WTC11 (cell line): ENCODE measurements at regions not wholly inside any gene's neighbourhood (a gene's known extent, or its start where the extent isn't known, plus 50 kb on each side); places are given as distances from the start of the nearest gene placed in this dataset.

Experiments
- ATAC-seq: fragments of 200-7000 bp; cut with Tn5 transposase; 2 replicates; pipeline ENCODE4 v1.10.0; 2021; ENCODE audit warnings: mild to moderate bottlenecking, moderate library complexity
- CTCF ChIA-PET: fragments of 300-600 bp; sonication (Branson Sonifier 250); formaldehyde crosslinking; loops from one replicate; lab custom pipeline; 2021; ENCODE audit warnings: antibody characterized with exemption; lab: Charles Lee
- POLR2A ChIA-PET: fragments of 350-600 bp; sonication (Branson Sonifier 250); formaldehyde crosslinking; loops from one replicate; lab custom pipeline; 2021; ENCODE audit warnings: antibody characterized with exemption; lab: Charles Lee
- DNase-seq: peaks from one replicate; pipeline ENCODE4 v3.0.0; 2021; ENCODE audit warnings: low spot score
- H3K27ac Mint-ChIP-seq: 2 replicates; pipeline ENCODE4 v1.8.0; 2021; ENCODE audit warnings: mixed read lengths
- H3K27me3 Mint-ChIP-seq: 2 replicates; pipeline ENCODE4 v1.8.0; 2021; ENCODE audit warnings: low read depth, mild to moderate bottlenecking, moderate library complexity, mixed read lengths
- H3K36me3 Mint-ChIP-seq: 2 replicates; pipeline ENCODE4 v1.8.0; 2021; ENCODE audit warnings: mixed read lengths
- H3K4me1 Mint-ChIP-seq: 2 replicates; pipeline ENCODE4 v1.8.0; 2022; ENCODE audit warnings: mixed read lengths
- H3K4me3 Mint-ChIP-seq: 2 replicates; pipeline ENCODE4 v1.8.0; 2021; ENCODE audit warnings: mild to moderate bottlenecking, moderate library complexity, mixed read lengths
- H3K9me3 Mint-ChIP-seq: 2 replicates; pipeline ENCODE4 v1.8.0; 2021; ENCODE audit warnings: mixed read lengths
- CBFB ChIP-seq: sonication (generic); formaldehyde crosslinking; IDR thresholded peaks from 2 replicates; pipeline ENCODE4 v1.8.1; 2022; ENCODE audit warnings: mild to moderate bottlenecking, low read depth, missing genetic modification reagents
- CREB1 ChIP-seq: sonication (generic); formaldehyde crosslinking; IDR thresholded peaks from 2 replicates; pipeline ENCODE4 v1.8.0; 2023; ENCODE audit warnings: mild to moderate bottlenecking, missing genetic modification reagents
- E2F1 ChIP-seq: sonication (generic); formaldehyde crosslinking; IDR thresholded peaks from 2 replicates; pipeline ENCODE4 v1.8.0; 2022; ENCODE audit warnings: mild to moderate bottlenecking, missing genetic modification reagents
- ERG ChIP-seq: fragments of 250-450 bp; sonication (Bioruptor Pico); IDR thresholded peaks from 2 replicates; pipeline ENCODE4 v1.8.0; 2021; ENCODE audit warnings: mild to moderate bottlenecking
- FOXK1 ChIP-seq: sonication (generic); formaldehyde crosslinking; IDR thresholded peaks from 2 replicates; pipeline ENCODE4 v1.8.0; 2022; ENCODE audit warnings: mild to moderate bottlenecking, moderate library complexity, missing genetic modification reagents
- HMGA2 ChIP-seq: fragments of 250-450 bp; sonication (Bioruptor Pico); IDR thresholded peaks from 2 replicates; pipeline ENCODE4 v1.4.0; 2021; ENCODE audit warnings: mild to moderate bottlenecking, moderate library complexity
- JUN ChIP-seq: sonication (generic); formaldehyde crosslinking; IDR thresholded peaks from 2 replicates; pipeline ENCODE4 v1.8.0; 2023; ENCODE audit warnings: mild to moderate bottlenecking, missing genetic modification reagents
- PRDM15 ChIP-seq: sonication (generic); formaldehyde crosslinking; IDR thresholded peaks from 2 replicates; pipeline ENCODE4 v1.8.0; 2022; ENCODE audit warnings: missing genetic modification reagents
- RORB ChIP-seq: fragments of 250-450 bp; sonication (Bioruptor Pico); IDR thresholded peaks from 2 replicates; pipeline ENCODE4 v1.9.0; 2021; ENCODE audit warnings: mild to moderate bottlenecking
- TEAD1 ChIP-seq: sonication (generic); formaldehyde crosslinking; IDR thresholded peaks from 2 replicates; pipeline ENCODE4 v1.8.0; 2022; ENCODE audit warnings: mild to moderate bottlenecking, missing genetic modification reagents
- USF1 ChIP-seq: sonication (generic); formaldehyde crosslinking; IDR thresholded peaks from 2 replicates; pipeline ENCODE4 v1.8.0; 2022; ENCODE audit warnings: mild to moderate bottlenecking, missing genetic modification reagents
- ZBTB21 ChIP-seq: sonication (generic); formaldehyde crosslinking; IDR thresholded peaks from 2 replicates; pipeline ENCODE4 v1.8.1; 2023; ENCODE audit warnings: mild to moderate bottlenecking, missing genetic modification reagents, borderline replicate concordance
- ZBTB43 ChIP-seq: sonication (generic); formaldehyde crosslinking; IDR thresholded peaks from 2 replicates; pipeline ENCODE4 v1.8.1; 2023; ENCODE audit warnings: mild to moderate bottlenecking, missing genetic modification reagents
- ZNF219 ChIP-seq: sonication (generic); formaldehyde crosslinking; IDR thresholded peaks from 2 replicates; pipeline ENCODE4 v1.8.0; 2023; ENCODE audit warnings: missing genetic modification reagents, mild to moderate bottlenecking, borderline replicate concordance
- ZNF281 ChIP-seq: sonication (generic); formaldehyde crosslinking; IDR thresholded peaks from 2 replicates; pipeline ENCODE4 v1.8.0; 2023; ENCODE audit warnings: mild to moderate bottlenecking, missing genetic modification reagents
- ZNF317 ChIP-seq: sonication (generic); formaldehyde crosslinking; IDR thresholded peaks from 2 replicates; pipeline ENCODE4 v1.8.1; 2023; ENCODE audit warnings: low read depth, mild to moderate bottlenecking, moderate library complexity, missing genetic modification reagents, borderline replicate concordance
- ZNF425 ChIP-seq: fragments of 250-450 bp; sonication (Bioruptor Pico); conservative IDR thresholded peaks from 2 replicates; pipeline ENCODE4 v1.9.0; 2021; ENCODE audit warnings: mild to moderate bottlenecking

- no peak for TF ChIP-seq ZBTB43 (CRISPR knock-in tag)
- no peak for TF ChIP-seq RORB (CRISPR knock-in tag)
- no peak for TF ChIP-seq ZNF281 (CRISPR knock-in tag)
- TF ChIP-seq E2F1 (CRISPR knock-in tag), result no peak
- TF ChIP-seq HMGA2 (CRISPR knock-in tag), result no peak
- no peak for TF ChIP-seq FOXK1 (CRISPR knock-in tag)
- no peak for TF ChIP-seq ZBTB21 (CRISPR knock-in tag)
These were observed 214.5 kb downstream of the FAT3 start (continued) for GRCh38 chr11:92439133-92439532.

GRCh38 chr11:92440701-92441442 lies 216.3 kb downstream of the FAT3 start:
- peak; percentile 96 for ATAC-seq
- peak overlapping the region; percentile 84 for H3K27ac Mint-ChIP-seq
- H3K36me3 Mint-ChIP-seq, result no peaks in the 10 kb centered on the region
- H3K9me3 Mint-ChIP-seq, result no peaks in the 10 kb centered on the region
- H3K27me3 Mint-ChIP-seq, result no peaks in the 10 kb centered on the region; the same call in 1 of the 2 replicates
- TF ChIP-seq ZNF425 (CRISPR knock-in tag) (peak; percentile 47; the same call in 1 of the 2 replicates), ZNF317 (CRISPR knock-in tag) (no peak)
- TF ChIP-seq, all 79 proteins: peak for 1
- ChIA-PET POLR2A (interaction anchor here (1.0 kb wide), 1 partner anchor 22 kb away, joined by 3 read pairs; no protein-coding TSS in a partner anchor), CTCF (no interaction called here)
- no peak for DNase-seq
- no peak overlapping the region for H3K4me3 Mint-ChIP-seq
- peaks cover 38% of the 10 kb centered on the region for H3K4me1 Mint-ChIP-seq

GRCh38 chr11:92441443-92441726 lies 216.8 kb downstream of the FAT3 start:
- CTCF ChIA-PET, result no interaction called here
- Mint-ChIP-seq H3K27me3 (no peaks in the 10 kb centered on the region; the same call in 1 of the 2 replicates), H3K4me1 (peaks cover 41% of the 10 kb centered on the region)
- no peak for TF ChIP-seq PRDM15 (CRISPR knock-in tag)
- no peak for TF ChIP-seq ERG
- TF ChIP-seq JUN, result no peak
- no peak for TF ChIP-seq USF1
- TF ChIP-seq FOXK1 (CRISPR knock-in tag), result no peak
- no peak for TF ChIP-seq CBFB (CRISPR knock-in tag)
- no peak for TF ChIP-seq CREB1 (CRISPR knock-in tag)
- TF ChIP-seq TEAD1 (CRISPR knock-in tag), result no peak
- TF ChIP-seq ZNF219 (CRISPR knock-in tag), result no peak
- TF ChIP-seq, all 79 proteins: peak for 0
- ATAC-seq, result no peak
- no peaks in the 10 kb centered on the region for H3K9me3 Mint-ChIP-seq
- no peaks in the 10 kb centered on the region for H3K36me3 Mint-ChIP-seq
- DNase-seq, result no peak
- H3K27ac Mint-ChIP-seq, result peak overlapping the region; percentile 84
- no peak overlapping the region for H3K4me3 Mint-ChIP-seq
- POLR2A ChIA-PET, result interaction anchor here (1.0 kb wide), 1 partner anchor 23 kb away, joined by 3 read pairs; no protein-coding TSS in a partner anchor
